Prostate gland (tissue), 2 donors: ENCODE measurements at regions not wholly inside any gene's neighbourhood (a gene's known extent, or its start where the extent isn't known, plus 50 kb on each side); places are given as distances from the start of the nearest gene placed in this dataset.

ENCODE experiments used
- POLR2A ChIP-seq: fragments of 450-650 bp; IDR thresholded peaks from one replicate; pipeline ENCODE4 v1.6.1; 2016; ENCODE audit warnings: antibody characterized with exemption, mild to moderate bottlenecking
- TF ChIP-seq, protein P1 (sequence below), 4 experiments: fragments of 200-600 bp in 2 of 4; fragments of 450-650 bp in 2 of 4; sonication (generic) in 2 of 4; IDR thresholded peaks; 1 replicate in 3 of 4; 2 replicates in 1 of 4; pipeline ENCODE4 v1.5.1; 2016 to 2019; ENCODE audit warnings: antibody characterized with exemption in 4 of 4, mild to moderate bottlenecking in 2 of 4, moderate library complexity in 2 of 4

DNA sequence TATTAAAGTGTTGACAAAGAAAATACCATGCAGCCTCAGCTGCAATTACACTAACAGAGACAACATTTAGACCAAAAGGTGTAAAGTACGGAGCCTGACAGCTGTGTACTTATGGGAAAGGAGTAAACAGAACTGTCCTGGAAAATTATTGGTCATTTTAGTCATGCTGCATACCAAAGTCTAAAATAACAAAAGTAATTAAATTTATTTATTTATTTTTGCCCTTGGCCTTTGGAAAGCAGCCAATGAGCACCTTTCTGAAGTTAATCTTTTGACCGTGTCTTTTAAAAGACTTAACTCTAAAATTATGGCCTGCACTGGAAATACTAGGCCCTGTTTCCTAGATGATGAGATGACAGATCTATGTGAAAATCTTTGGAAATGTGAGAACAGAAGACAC, 597.6 kb downstream of the NXPH1 start:
- TF ChIP-seq, protein P1, sequence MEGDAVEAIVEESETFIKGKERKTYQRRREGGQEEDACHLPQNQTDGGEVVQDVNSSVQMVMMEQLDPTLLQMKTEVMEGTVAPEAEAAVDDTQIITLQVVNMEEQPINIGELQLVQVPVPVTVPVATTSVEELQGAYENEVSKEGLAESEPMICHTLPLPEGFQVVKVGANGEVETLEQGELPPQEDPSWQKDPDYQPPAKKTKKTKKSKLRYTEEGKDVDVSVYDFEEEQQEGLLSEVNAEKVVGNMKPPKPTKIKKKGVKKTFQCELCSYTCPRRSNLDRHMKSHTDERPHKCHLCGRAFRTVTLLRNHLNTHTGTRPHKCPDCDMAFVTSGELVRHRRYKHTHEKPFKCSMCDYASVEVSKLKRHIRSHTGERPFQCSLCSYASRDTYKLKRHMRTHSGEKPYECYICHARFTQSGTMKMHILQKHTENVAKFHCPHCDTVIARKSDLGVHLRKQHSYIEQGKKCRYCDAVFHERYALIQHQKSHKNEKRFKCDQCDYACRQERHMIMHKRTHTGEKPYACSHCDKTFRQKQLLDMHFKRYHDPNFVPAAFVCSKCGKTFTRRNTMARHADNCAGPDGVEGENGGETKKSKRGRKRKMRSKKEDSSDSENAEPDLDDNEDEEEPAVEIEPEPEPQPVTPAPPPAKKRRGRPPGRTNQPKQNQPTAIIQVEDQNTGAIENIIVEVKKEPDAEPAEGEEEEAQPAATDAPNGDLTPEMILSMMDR (IDR thresholded peaks at IDR 0.05) = no peak
- TF ChIP-seq POLR2A = no peak
